Fibroblast of upper back skin (primary cell): ENCODE measurements at regions not wholly inside any gene's neighbourhood (a gene's known extent, or its start where the extent isn't known, plus 50 kb on each side); places are given as distances from the start of the nearest gene placed in this dataset.
A peak's percentile ranks its signal among the peaks of the same experiment; 100 is the strongest.

Source experiments
- DNase-seq: peaks from one replicate; pipeline ENCODE4 v3.0.0-alpha.2; 2013

DNA sequence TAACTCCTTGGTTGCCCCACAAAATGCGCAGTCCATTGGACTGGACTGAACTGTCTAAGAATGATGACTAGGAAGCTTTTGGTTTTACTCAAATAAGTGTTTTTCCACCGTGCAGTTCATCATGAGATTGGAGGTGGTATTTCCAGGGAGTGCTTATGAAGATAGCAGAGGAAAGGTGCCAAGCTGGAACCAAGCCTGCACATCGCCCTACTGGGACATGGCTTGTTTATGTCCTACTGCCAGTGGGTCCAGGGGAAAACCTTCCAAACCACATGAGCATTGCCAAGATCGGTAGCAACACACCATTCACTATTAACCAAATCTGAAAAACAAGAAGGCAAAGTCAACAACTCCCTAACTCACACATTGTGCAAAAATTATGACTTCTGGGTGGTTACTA is 54.7 kb upstream of the DSCAM start:
- no peak for DNase-seq

GRCh38 chr21:40902299-40902698 is 55.3 kb upstream of the DSCAM start:
- DNase-seq: no peak

DNA sequence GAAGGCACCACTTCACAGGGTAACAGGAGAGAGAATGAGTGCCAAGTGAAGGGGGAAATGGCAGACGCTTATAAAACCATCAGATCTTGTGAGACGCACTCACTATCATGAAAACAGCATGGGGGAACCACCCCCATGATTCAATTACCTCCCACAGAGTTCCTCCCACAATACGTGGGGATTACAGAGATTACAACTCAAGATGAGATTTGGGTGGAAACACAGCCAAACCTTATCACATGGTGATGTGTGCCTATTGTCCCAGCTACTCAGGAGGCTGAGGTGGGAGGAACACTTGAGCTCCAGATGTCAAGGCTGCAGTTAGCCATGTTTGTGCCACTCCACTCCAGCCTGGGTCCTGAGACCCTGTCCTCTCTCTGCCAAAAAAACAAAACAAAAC is 56.0 kb upstream of the DSCAM start:
- no peak for DNase-seq

GRCh38 chr21:40905251-40905650 is 58.3 kb upstream of the DSCAM start:
- no peak for DNase-seq

DNA sequence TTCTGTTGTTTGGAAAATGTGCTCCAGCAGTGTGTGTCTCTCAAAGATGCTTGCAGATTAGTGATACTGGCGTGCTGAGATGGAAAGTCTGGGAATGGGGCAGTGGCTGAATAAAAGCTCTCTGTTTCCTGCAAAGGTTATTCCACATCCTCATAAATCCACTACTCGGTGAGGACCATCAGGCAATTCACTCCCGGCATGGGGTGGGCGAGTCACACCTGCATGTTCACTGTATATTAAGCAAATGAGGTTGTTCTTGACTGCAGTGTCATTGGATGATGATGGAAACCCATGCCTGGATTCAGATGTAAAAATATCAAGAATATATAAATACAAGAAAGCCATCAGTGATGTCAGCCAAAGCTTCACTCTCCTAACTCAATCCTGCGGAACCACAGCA is 65.4 kb upstream of the DSCAM start:
- DNase-seq: no peak

DNA sequence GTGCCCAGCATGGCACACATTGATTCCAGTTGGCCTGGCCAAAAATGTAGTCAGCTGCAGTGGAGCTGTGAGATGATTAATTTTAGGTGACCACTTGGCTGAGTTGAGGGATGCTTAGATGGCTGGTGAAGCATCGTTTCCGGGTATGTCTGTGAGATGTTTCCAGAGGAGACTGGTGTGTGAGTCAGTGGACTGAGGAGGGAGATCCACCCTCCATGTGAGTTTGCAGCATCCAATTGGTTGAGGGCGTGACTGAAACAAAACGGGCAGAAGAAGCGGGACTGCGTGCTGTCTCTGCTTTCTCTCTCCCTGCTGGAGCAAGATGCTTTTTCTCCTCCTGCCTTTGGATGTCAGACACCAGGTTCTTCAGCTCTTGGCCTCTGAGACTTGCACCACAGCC is 68.2 kb upstream of the DSCAM start:
- DNase-seq: no peak

- DNase-seq: no peak
Measured at GRCh38 chr21:40923407-40923806, 76.4 kb upstream of the DSCAM start.

GRCh38 chr21:40923901-40924300 is 76.9 kb upstream of the DSCAM start:
- no peak for DNase-seq

DNA sequence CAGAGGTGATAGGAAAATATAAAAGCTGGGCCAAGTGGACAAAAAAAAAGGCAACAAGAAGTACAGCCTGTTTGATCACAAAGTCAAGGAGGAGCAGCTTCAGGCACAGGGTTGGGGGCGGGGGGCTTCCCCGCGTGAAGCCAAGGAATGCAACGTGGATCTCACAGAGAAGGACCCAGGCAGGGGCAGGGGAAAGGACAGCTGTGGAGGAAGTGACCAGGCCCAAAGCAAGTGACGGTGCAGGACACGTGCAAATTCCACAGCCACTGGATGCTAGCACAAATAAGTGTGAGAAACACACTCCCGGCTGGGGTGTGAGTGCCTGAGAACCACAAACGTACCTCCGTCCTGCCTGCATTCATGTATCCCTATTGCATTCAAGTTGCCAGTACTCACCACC is 77.7 kb upstream of the DSCAM start:
- DNase-seq: no peak

DNA sequence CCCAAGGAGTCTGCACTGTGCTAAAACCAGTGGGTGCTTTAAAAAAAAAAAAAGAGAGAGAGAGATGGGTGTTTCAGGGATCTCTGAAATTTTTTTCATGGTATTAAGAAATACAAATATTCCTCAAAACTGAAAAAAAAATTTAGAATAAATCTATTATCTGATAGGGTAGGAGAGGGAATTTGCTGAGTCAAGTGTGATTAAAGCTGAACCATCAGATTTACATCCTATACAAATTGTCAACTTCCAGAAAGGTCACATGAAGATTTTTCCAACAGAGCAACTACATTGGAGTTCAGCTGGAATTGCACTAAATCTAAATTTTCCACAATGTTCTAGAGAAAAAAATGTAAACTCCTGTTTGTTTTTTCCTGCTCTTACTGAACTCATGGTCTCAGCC is 79.3 kb upstream of the DSCAM start:
- DNase-seq: no peak

- no peak for DNase-seq
Measured at GRCh38 chr21:40929833-40930232, 82.9 kb upstream of the DSCAM start.

- DNase-seq: no peak
Measured at GRCh38 chr21:40931197-40931596, 84.2 kb upstream of the DSCAM start.

- DNase-seq: no peak
Measured at GRCh38 chr21:40936178-40936577, 89.2 kb upstream of the DSCAM start.

DNA sequence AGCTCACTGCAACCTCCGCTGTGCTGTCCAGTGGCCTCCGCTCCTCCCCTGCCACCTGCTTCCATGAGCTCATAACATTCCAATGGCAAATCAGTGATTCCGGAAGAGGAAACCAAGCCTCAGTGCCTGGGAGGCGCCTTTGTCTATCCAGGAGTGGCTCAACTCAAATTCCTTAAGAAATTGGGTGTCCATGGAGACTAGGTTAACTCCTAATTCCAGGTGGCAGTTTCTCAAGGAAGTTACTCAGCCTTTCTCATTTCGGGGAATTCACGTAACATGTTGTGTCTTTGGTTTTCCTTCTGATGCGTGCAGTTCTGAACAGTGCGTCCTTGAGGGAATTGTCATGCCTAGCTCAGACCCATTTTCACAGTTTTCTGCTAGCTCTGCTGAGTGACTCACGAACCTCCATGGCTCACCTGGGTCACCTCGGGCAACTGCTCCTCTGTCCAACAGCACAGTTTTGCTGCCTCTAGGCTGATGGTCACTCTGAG is 89.9 kb upstream of the DSCAM start:
- no peak for DNase-seq

- DNase-seq: no peak
Measured at GRCh38 chr21:40938078-40938477, 91.1 kb upstream of the DSCAM start.

DNA sequence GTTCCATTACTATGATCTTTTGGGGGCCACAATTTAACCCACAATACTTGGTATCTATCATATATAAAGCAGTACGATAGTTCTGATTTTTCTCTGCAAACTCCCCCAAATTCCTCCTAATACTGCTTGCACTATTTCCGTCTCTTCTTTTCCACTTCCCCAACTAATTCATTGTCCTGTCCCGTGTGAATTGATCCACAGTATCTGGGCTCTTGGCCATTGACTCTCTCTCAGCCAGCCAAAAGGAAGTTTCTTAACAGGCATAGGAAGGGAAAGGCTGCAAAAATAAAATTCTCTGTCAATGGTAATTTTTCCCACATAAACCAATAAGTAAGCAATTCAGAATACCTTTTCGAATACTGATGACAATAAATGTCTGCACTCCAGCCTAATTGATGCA is 91.7 kb upstream of the DSCAM start:
- no peak for DNase-seq

DNA sequence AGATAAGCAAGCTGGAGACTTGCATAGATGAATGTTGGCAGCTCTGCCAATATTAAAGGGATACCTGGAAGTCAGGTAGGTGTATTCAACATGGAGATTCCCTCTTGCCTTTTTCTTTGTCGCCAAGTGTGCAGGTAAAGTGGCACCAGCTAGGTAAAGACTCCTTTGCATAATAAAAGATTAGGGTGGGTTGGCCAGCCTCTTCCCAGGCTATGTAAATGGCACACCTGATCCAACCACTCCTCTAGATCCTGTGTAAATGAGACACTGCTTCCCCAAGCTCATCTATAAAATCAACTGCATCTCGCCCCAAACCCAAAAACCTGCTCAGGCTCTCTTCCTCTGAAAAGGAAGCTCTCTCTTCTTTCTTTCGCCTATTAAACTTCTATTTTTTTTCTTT is 100.8 kb upstream of the DSCAM start:
- no peak for DNase-seq

DNA sequence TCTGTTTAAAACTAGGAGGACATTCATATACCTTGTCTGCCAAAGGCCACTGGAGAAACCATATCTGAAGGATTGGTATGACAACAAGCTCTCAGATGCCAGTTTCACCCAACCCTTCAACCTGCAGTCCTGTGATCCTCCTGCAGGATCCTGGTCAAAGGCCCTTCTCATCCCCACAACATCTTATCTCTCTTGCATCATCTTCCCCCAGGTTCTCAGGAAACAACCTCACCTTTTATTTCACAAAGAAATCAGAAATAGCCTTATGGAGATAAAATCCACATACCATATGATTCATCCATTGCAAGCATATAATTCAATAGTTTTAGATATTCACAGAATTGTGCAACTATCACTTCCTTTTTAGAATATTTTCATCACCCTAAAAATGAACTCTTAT is 104.0 kb upstream of the DSCAM start:
- no peak for DNase-seq

DNA sequence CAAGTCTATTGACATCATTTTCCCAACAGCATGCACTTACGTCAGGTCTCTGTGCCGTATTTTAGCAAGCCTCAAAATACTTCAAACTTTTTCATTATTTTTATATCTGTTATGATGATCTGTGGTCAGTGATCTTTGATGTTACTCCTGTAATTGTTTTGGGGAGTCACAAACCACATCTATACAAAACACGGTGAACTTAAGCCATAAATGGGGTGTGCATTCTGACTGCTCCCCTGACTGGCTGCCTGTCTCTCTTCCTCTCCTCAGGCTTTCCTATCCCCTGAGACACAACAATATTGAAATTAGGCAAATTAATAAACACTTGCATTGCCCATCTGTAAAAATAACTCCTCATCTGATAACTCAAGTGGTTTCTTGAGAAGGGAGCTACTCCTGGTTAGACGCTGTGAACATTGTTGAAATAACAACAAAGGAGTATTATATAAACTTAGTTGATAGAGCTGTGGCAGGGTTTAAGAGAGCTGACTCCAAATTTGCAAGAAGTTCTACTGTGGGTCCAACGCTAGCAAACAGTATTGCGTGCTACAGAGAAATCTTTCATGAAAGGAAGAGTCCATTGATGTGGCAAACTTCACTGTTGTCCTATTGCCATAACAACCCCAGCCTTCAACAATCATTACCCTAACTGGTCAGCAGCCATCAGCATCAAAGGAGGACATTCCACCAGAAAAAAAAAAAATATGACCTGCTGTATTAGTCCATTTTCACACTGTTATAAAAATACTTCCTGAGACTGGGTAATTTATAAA is 105.8 kb upstream of the DSCAM start:
- DNase-seq: no peak

DNA sequence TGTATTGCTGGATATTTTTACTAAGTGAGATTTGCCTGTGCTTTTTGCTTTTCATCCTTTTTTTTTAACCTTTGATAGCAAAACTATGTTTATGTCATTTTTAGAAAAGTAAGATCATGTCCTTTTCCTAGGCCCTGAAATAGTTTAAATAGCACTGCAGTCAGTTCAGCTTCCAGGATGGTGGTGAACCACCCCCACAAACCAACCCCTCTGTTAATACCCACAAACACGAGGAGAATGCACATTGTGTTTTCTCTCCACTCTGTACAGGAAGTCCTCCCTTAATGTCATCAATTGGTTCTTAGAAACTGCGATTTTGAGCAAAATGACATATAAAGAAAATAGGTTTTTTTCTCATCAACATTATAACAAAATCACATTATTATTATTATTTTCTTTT is 117.7 kb upstream of the DSCAM start:
- DNase-seq: peak; percentile 64

DNA sequence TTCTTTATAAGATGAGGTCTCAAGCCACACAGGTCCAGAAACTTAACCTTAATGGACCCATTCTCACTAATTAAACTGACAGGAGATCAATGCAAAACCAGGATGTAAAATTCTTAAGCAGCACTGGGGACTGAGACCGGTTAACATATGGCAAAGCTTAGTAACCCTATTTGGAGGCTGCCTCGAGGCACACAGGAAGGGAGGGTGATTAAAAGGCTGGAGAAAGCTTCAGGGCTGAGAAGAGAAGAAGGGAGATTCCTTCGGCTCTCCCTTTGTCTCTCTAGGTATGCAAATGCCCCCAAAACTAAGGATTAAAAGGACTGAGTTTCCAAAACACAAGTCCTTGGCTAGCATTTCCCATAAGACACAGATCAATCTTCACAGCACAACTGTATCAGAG is 120.8 kb upstream of the DSCAM start:
- DNase-seq: no peak

DNA sequence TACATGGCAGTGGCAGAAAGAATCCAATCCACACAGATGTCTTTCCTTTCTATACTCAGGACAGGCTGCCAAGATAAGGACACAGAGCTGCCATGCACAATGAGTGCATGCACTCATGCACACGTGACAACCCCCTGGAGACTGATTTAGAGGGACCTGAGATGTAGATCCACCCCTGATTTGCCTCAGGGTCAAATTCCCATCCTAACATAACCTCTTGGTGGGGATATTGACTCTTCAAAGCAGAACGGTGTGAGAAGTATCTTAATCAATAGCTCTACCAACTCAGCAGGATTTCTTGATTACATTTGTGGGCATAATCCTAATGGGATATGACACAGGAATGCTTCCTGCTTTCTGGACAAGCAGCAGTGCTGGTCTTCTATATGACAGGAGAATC is 125.2 kb upstream of the DSCAM start:
- no peak for DNase-seq

GRCh38 chr21:40976198-40977109 is 129.5 kb upstream of the DSCAM start:
- no peak for DNase-seq

GRCh38 chr21:40985370-40985769 is 138.4 kb upstream of the DSCAM start:
- no peak for DNase-seq
